ENCODE measurements at regions not wholly inside any gene's neighbourhood (a gene's known extent, or its start where the extent isn't known, plus 50 kb on each side); places are given as distances from the start of the nearest gene placed in this dataset.

DNA sequence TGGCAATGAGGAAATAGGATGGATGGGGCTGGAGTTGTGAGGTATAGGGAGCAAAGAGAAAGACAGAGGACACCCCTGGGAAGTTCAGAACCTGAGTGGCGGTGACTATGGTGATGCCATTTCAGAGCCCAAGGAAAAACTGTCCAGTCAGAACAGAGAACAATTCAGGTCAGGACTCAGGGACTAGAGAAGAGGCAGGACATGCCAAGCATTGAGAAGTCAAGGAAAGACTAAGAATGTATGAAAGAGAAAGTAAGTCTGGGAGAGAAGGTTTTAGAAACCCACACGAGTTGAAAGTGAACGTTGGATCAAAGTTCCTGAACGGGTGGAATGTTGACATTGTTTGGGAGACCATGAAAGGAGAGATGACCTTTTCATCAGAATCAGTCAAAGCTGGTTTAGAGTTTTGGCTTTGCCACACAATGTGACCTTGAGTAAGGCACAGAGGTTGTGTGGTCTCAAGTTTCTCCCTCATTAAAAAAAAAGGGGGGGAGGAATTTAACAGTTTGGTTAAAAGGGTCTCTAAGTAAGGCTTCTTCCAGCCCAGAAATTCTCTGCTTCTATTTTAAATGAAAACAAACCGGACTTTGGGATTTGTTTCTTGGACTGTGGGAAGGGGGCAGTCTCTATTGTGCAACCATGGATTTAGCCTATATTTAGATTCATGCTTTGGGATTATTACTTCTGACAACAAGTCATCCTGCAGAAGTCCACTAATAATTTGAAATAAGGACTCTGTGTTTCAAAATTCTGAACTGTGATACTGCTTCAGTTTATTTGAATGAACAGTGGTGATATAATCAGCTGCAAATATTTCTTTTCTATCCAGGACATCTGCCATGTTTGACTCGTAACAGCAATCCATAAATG, 315.9 kb upstream of the TBL1XR1 start (continued):
- TF ChIP-seq, protein P1, sequence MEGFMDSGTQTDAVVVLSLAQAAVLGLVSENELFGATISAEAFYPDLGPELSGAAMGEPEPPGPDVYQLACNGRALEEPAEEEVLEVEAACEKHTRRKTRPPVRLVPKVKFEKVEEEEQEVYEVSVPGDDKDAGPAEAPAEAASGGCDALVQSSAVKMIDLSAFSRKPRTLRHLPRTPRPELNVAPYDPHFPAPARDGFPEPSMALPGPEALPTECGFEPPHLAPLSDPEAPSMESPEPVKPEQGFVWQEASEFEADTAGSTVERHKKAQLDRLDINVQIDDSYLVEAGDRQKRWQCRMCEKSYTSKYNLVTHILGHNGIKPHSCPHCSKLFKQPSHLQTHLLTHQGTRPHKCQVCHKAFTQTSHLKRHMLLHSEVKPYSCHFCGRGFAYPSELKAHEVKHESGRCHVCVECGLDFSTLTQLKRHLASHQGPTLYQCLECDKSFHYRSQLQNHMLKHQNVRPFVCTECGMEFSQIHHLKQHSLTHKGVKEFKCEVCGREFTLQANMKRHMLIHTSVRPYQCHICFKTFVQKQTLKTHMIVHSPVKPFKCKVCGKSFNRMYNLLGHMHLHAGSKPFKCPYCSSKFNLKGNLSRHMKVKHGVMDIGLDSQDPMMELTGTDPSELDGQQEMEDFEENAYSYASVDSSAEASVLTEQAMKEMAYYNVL (CRISPR knock-in tag; IDR thresholded peaks at IDR 0.05; ENCODE audit: borderline replicate concordance), result peak; percentile 89
- TF ChIP-seq SALL2 (CRISPR knock-in tag; IDR thresholded peaks at IDR 0.05) (no peak), FOXK2 (IDR thresholded peaks at IDR 0.05) (no peak), LCORL (IDR thresholded peaks at IDR 0.05) (no peak), LCORL (CRISPR knock-in tag; IDR thresholded peaks at IDR 0.05) (peak; percentile 33; the same call in 1 of the 2 replicates), FOXP1 (IDR thresholded peaks at IDR 0.05) (no peak), FOXP1 (CRISPR knock-in tag; IDR thresholded peaks at IDR 0.05) (peak; percentile 28; the same call in 1 of the 2 replicates), BCL6 (CRISPR knock-in tag; IDR thresholded peaks at IDR 0.05) (peak; percentile 65), IRF2 (CRISPR knock-in tag; IDR thresholded peaks at IDR 0.05) (peak; percentile 90), NCOR1 (IDR thresholded peaks at IDR 0.05; ENCODE audit: borderline replicate concordance, low read length) (peak; percentile 91), ZNF441 (CRISPR knock-in tag; IDR thresholded peaks at IDR 0.05; ENCODE audit: borderline replicate concordance) (0 out of 2 replicates have a peak, but pooled peaks have one; percentile 53), MIXL1 (CRISPR knock-in tag; IDR thresholded peaks at IDR 0.05) (0 out of 2 replicates have a peak, but pooled peaks have one; percentile 48), NPAS2 (CRISPR knock-in tag; IDR thresholded peaks at IDR 0.05; ENCODE audit: borderline replicate concordance) (no peak), ZKSCAN5 (CRISPR knock-in tag; IDR thresholded peaks at IDR 0.05) (peak; percentile 54; the same call in 1 of the 2 replicates), FOXA3 (CRISPR knock-in tag; IDR thresholded peaks at IDR 0.05) (peak; percentile 72)
- TF ChIP-seq, protein P2, sequence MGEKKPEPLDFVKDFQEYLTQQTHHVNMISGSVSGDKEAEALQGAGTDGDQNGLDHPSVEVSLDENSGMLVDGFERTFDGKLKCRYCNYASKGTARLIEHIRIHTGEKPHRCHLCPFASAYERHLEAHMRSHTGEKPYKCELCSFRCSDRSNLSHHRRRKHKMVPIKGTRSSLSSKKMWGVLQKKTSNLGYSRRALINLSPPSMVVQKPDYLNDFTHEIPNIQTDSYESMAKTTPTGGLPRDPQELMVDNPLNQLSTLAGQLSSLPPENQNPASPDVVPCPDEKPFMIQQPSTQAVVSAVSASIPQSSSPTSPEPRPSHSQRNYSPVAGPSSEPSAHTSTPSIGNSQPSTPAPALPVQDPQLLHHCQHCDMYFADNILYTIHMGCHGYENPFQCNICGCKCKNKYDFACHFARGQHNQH (CRISPR knock-in tag; IDR thresholded peaks at IDR 0.05), result 0 out of 2 replicates have a peak, but pooled peaks have one; percentile 34
- TF ChIP-seq, protein P3, sequence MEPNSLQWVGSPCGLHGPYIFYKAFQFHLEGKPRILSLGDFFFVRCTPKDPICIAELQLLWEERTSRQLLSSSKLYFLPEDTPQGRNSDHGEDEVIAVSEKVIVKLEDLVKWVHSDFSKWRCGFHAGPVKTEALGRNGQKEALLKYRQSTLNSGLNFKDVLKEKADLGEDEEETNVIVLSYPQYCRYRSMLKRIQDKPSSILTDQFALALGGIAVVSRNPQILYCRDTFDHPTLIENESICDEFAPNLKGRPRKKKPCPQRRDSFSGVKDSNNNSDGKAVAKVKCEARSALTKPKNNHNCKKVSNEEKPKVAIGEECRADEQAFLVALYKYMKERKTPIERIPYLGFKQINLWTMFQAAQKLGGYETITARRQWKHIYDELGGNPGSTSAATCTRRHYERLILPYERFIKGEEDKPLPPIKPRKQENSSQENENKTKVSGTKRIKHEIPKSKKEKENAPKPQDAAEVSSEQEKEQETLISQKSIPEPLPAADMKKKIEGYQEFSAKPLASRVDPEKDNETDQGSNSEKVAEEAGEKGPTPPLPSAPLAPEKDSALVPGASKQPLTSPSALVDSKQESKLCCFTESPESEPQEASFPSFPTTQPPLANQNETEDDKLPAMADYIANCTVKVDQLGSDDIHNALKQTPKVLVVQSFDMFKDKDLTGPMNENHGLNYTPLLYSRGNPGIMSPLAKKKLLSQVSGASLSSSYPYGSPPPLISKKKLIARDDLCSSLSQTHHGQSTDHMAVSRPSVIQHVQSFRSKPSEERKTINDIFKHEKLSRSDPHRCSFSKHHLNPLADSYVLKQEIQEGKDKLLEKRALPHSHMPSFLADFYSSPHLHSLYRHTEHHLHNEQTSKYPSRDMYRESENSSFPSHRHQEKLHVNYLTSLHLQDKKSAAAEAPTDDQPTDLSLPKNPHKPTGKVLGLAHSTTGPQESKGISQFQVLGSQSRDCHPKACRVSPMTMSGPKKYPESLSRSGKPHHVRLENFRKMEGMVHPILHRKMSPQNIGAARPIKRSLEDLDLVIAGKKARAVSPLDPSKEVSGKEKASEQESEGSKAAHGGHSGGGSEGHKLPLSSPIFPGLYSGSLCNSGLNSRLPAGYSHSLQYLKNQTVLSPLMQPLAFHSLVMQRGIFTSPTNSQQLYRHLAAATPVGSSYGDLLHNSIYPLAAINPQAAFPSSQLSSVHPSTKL (CRISPR knock-in tag; IDR thresholded peaks at IDR 0.05), result peak; percentile 91
- TF ChIP-seq, protein P4, sequence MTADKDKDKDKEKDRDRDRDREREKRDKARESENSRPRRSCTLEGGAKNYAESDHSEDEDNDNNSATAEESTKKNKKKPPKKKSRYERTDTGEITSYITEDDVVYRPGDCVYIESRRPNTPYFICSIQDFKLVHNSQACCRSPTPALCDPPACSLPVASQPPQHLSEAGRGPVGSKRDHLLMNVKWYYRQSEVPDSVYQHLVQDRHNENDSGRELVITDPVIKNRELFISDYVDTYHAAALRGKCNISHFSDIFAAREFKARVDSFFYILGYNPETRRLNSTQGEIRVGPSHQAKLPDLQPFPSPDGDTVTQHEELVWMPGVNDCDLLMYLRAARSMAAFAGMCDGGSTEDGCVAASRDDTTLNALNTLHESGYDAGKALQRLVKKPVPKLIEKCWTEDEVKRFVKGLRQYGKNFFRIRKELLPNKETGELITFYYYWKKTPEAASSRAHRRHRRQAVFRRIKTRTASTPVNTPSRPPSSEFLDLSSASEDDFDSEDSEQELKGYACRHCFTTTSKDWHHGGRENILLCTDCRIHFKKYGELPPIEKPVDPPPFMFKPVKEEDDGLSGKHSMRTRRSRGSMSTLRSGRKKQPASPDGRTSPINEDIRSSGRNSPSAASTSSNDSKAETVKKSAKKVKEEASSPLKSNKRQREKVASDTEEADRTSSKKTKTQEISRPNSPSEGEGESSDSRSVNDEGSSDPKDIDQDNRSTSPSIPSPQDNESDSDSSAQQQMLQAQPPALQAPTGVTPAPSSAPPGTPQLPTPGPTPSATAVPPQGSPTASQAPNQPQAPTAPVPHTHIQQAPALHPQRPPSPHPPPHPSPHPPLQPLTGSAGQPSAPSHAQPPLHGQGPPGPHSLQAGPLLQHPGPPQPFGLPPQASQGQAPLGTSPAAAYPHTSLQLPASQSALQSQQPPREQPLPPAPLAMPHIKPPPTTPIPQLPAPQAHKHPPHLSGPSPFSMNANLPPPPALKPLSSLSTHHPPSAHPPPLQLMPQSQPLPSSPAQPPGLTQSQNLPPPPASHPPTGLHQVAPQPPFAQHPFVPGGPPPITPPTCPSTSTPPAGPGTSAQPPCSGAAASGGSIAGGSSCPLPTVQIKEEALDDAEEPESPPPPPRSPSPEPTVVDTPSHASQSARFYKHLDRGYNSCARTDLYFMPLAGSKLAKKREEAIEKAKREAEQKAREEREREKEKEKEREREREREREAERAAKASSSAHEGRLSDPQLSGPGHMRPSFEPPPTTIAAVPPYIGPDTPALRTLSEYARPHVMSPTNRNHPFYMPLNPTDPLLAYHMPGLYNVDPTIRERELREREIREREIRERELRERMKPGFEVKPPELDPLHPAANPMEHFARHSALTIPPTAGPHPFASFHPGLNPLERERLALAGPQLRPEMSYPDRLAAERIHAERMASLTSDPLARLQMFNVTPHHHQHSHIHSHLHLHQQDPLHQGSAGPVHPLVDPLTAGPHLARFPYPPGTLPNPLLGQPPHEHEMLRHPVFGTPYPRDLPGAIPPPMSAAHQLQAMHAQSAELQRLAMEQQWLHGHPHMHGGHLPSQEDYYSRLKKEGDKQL (CRISPR knock-in tag; IDR thresholded peaks at IDR 0.05; ENCODE audit: low read depth), result 0 out of 2 replicates have a peak, but pooled peaks have one; percentile 41
